Spleen (tissue), 11 donors: ENCODE measurements at regions not wholly inside any gene's neighbourhood (a gene's known extent, or its start where the extent isn't known, plus 50 kb on each side); places are given as distances from the start of the nearest gene placed in this dataset.
"Not testable (repeated sequence)": the region's sequence is repeated elsewhere in the genome, so short reads cannot be mapped to it uniquely, and the experiment has no call there.

Experiments
- DNase-seq: peaks from one replicate; pipeline ENCODE4 v3.0.0-alpha.2; 2020
- H3K27ac ChIP-seq, 8 donors: fragments of 200-600 bp; sonication (generic) in 7 of 8; 1 replicate in 4 of 8; 2 replicates in 4 of 8; pipeline versions ENCODE4 v1.5.0 to v1.8.0; 2016 to 2021; ENCODE audit warnings: inconsistent platforms in 4 of 8, mild to moderate bottlenecking in 4 of 8, moderate library complexity in 1 of 8
- H3K27me3 ChIP-seq, 7 donors: fragments of 200-600 bp; sonication (generic) in 6 of 7; replicated peaks in 1 of 7; 1 replicate in 4 of 7; 2 replicates in 3 of 7; pipeline versions ENCODE4 v1.5.0 to v1.8.0; 2016 to 2021; ENCODE audit warnings: inconsistent platforms in 3 of 7, mild to moderate bottlenecking in 1 of 7
- H3K36me3 ChIP-seq, 6 donors: fragments of 200-600 bp; sonication (generic) in 5 of 6; 1 replicate in 4 of 6; 2 replicates in 2 of 6; pipeline versions ENCODE4 v1.5.0 to v1.8.0; 2016 to 2021; ENCODE audit warnings: inconsistent platforms in 2 of 6
- H3K4me1 ChIP-seq, 6 donors: fragments of 200-600 bp; sonication (generic) in 5 of 6; 1 replicate in 3 of 6; 2 replicates in 3 of 6; pipeline versions ENCODE4 v1.5.0 to v1.8.0; 2016 to 2021; ENCODE audit warnings: inconsistent platforms in 3 of 6
- H3K4me3 ChIP-seq, 8 donors: fragments of 200-600 bp; sonication (generic) in 7 of 8; 1 replicate in 4 of 8; 2 replicates in 4 of 8; pipeline versions ENCODE4 v1.5.0 to v1.8.0; 2016 to 2021; ENCODE audit warnings: inconsistent platforms in 4 of 8, mild to moderate bottlenecking in 4 of 8, moderate library complexity in 2 of 8
- H3K9me3 ChIP-seq, 8 donors: fragments of 200-600 bp; sonication (generic) in 7 of 8; 1 replicate in 4 of 8; 2 replicates in 4 of 8; pipeline versions ENCODE4 v1.5.0 to v1.8.0; 2016 to 2021; ENCODE audit warnings: inconsistent platforms in 4 of 8
- POLR2A ChIP-seq, 3 donors: fragments of 450-650 bp; IDR thresholded peaks; one replicate each; pipeline ENCODE4 v1.5.1; 2017; ENCODE audit warnings: antibody characterized with exemption in 3 of 3, mild to moderate bottlenecking in 1 of 3
- POLR2AphosphoS5 ChIP-seq, 3 donors: sonication (generic); formaldehyde crosslinking; IDR thresholded peaks; one replicate each; pipeline ENCODE4 v1.5.1; 2017; ENCODE audit warnings: antibody characterized with exemption in 3 of 3
- WGBS, 5 donors: extraction: QIAGEN DNeasy Blood & Tissue Kit in 3 of 5; methylation state at CpG; one replicate each; pipeline versions ENCODE4 v1.1.5 to v1.1.7; 2013 to 2018; 5-methylcytosine and 5-hydroxymethylcytosine counted together
- intact Hi-C: fragments of 100-400 bp; cut with DNase I; formaldehyde crosslinking; loops from one replicate; pipeline ENCODE4 v1.15.0; 2023; ENCODE audit warnings: low total_unique reads
- TF ChIP-seq, protein P1 (sequence below), 11 experiments: fragments of 200-600 bp in 7 of 11; fragments of 450-650 bp in 4 of 11; sonication (generic) in 4 of 11; IDR thresholded peaks in 8 of 11; conservative IDR thresholded peaks in 3 of 11; 1 replicate in 7 of 11; 2 replicates in 4 of 11; pipeline versions ENCODE4 v1.4.0 to v1.8.0; 2016 to 2021; ENCODE audit warnings: antibody characterized with exemption in 11 of 11, inconsistent platforms in 4 of 11, mild to moderate bottlenecking in 1 of 11
- donor health status: healthy with polysubstance abuse.
- donor health status: DM: no; HTN: no; CAD: no; lungs with moderate emphysema.
- donor health status: DM: no; HTN: no; CAD: no.
- donor health status: Bipolar disorder and iron deficiency.
- donor health status: healthy.
- donor health status: DM: no; HTN: no; CAD: no.
- donor health status: DM: yes; HTN: yes; CAD: no.

DNA sequence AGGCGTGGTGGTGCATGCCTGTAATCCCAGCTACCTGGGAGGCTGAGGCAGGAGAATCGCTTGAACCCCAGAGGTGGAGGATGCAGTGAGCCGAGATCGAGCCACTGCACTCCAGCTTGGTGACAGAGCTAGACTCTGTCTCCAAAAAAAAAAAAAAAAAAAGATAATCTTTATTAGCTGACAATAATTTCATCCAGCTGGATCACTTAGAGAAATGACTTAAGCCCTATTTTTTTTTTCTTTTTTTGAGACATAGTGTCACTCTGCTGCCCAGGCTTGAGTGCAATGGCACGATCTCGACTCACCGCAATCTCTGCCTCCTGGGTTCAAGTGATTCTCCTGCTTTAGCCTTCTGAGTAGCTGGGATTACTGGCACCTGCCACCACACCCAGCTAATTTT, 51.6 kb upstream of the MAP4K4 start:
- intact Hi-C loops, H3K27ac ChIP-seq, H3K4me1 ChIP-seq, H3K27me3 ChIP-seq, H3K4me3 ChIP-seq, H3K36me3 ChIP-seq, DNase-seq, H3K9me3 ChIP-seq: not testable (repeated sequence)
- WGBS, 5 donors: 95 to 98% (median 97%) methylated on average over 7 of the region's 7 CpGs

- no peak for DNase-seq
- WGBS, 5 donors: 88 to 100% (median 92%) methylated on average over 1 of the region's 1 CpG
- H3K36me3 ChIP-seq: no peaks in the 10 kb centered on the region
- H3K27me3 ChIP-seq: no peaks in the 10 kb centered on the region
- intact Hi-C loops: no loop called here
- no peaks in the 10 kb centered on the region for H3K9me3 ChIP-seq
- H3K4me1 ChIP-seq: no peaks in the 10 kb centered on the region
- no peak overlapping the region for H3K4me3 ChIP-seq
- TF ChIP-seq POLR2A (IDR thresholded peaks at IDR 0.05): no peak
- no peak for TF ChIP-seq POLR2AphosphoS5 (IDR thresholded peaks at IDR 0.05)
- TF ChIP-seq, protein P1, sequence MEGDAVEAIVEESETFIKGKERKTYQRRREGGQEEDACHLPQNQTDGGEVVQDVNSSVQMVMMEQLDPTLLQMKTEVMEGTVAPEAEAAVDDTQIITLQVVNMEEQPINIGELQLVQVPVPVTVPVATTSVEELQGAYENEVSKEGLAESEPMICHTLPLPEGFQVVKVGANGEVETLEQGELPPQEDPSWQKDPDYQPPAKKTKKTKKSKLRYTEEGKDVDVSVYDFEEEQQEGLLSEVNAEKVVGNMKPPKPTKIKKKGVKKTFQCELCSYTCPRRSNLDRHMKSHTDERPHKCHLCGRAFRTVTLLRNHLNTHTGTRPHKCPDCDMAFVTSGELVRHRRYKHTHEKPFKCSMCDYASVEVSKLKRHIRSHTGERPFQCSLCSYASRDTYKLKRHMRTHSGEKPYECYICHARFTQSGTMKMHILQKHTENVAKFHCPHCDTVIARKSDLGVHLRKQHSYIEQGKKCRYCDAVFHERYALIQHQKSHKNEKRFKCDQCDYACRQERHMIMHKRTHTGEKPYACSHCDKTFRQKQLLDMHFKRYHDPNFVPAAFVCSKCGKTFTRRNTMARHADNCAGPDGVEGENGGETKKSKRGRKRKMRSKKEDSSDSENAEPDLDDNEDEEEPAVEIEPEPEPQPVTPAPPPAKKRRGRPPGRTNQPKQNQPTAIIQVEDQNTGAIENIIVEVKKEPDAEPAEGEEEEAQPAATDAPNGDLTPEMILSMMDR (IDR thresholded peaks at IDR 0.05 in 8 of 11, conservative IDR thresholded peaks at IDR 0.05 in 3 of 11): no peak
- H3K27ac ChIP-seq: no peak overlapping the region
Observed at GRCh38 chr2:101644842-101645383, 52.6 kb upstream of the MAP4K4 start.

GRCh38 chr2:101643004-101643524, 54.4 kb upstream of the MAP4K4 start:
- no peaks in the 10 kb centered on the region for H3K27me3 ChIP-seq
- no peak for DNase-seq
- H3K9me3 ChIP-seq: no peaks in the 10 kb centered on the region
- no peaks in the 10 kb centered on the region for H3K36me3 ChIP-seq
- intact Hi-C loops: no loop called here
- no peak overlapping the region for H3K4me3 ChIP-seq
- no peaks in the 10 kb centered on the region for H3K4me1 ChIP-seq
- no peak overlapping the region for H3K27ac ChIP-seq
- 89 to 100% (median 90%) methylated on average over 1 of the region's 1 CpG for WGBS, 5 donors
- TF ChIP-seq POLR2AphosphoS5 (IDR thresholded peaks at IDR 0.05): no peak
- TF ChIP-seq POLR2A (IDR thresholded peaks at IDR 0.05): no peak

GRCh38 chr2:101638817-101639605, 58.5 kb upstream of the MAP4K4 start:
- DNase-seq: no peak
- WGBS, 5 donors: 90 to 97% (median 95%) methylated on average over 14 to 17 of the region's 17 CpGs
- no peak overlapping the region for H3K4me3 ChIP-seq
- no peaks in the 10 kb centered on the region for H3K4me1 ChIP-seq
- no peaks in the 10 kb centered on the region for H3K36me3 ChIP-seq
- H3K9me3 ChIP-seq: no peaks in the 10 kb centered on the region
- intact Hi-C loops: no loop called here
- TF ChIP-seq POLR2AphosphoS5 (IDR thresholded peaks at IDR 0.05) (no peak), POLR2A (IDR thresholded peaks at IDR 0.05) (no peak)
- TF ChIP-seq, protein P1 (IDR thresholded peaks at IDR 0.05 in 8 of 11, conservative IDR thresholded peaks at IDR 0.05 in 3 of 11): no peak
- no peaks in the 10 kb centered on the region for H3K27me3 ChIP-seq
- peak overlapping the region in 1 of 8 donors; percentile 21 for H3K27ac ChIP-seq

- 55 to 71% (median 69%) methylated on average over 12 of the region's 12 CpGs for WGBS, 5 donors
- no peak for DNase-seq
- Histone ChIP-seq H3K36me3 (no peaks in the 10 kb centered on the region), H3K4me3 (no peak overlapping the region), H3K27me3 (no peaks in the 10 kb centered on the region), H3K27ac (peak overlapping the region in 1 of 8 donors; percentile 21), H3K4me1 (no peaks in the 10 kb centered on the region), H3K9me3 (no peaks in the 10 kb centered on the region)
- no peak for TF ChIP-seq POLR2AphosphoS5 (IDR thresholded peaks at IDR 0.05)
- TF ChIP-seq, protein P1 (IDR thresholded peaks at IDR 0.05 in 8 of 11, conservative IDR thresholded peaks at IDR 0.05 in 3 of 11): no peak
- TF ChIP-seq POLR2A (IDR thresholded peaks at IDR 0.05): no peak
- intact Hi-C loops: no loop called here
Observed at GRCh38 chr2:101638181-101638711, 59.3 kb upstream of the MAP4K4 start.
